ENCODE measurements at regions not wholly inside any gene's neighbourhood (a gene's known extent, or its start where the extent isn't known, plus 50 kb on each side); places are given as distances from the start of the nearest gene placed in this dataset.
A peak's percentile ranks its signal among the peaks of the same experiment; 100 is the strongest.

GRCh38 chrX:14476205-14476604, 53.1 kb upstream of the GLRA2 start:
- DNase-seq (ENCODE audit: low read depth in 3 of 3, low spot score in 2 of 3): peak; percentile 21 to 33 (median 29)

- DNase-seq (ENCODE audit: low read depth in 3 of 3, low spot score in 2 of 3): no peak
Observed at GRCh38 chrX:14449773-14450172, 79.6 kb upstream of the GLRA2 start.

GRCh38 chrX:14448406-14448805, 80.9 kb upstream of the GLRA2 start:
- DNase-seq (ENCODE audit: low read depth in 3 of 3, low spot score in 2 of 3): no peak

- no peak for DNase-seq (ENCODE audit: low read depth in 3 of 3, low spot score in 2 of 3)
Observed at GRCh38 chrX:14440106-14440505, 89.2 kb upstream of the GLRA2 start.

- no peak for DNase-seq (ENCODE audit: low read depth in 3 of 3, low spot score in 2 of 3)
Observed at GRCh38 chrX:14427614-14428013, 101.7 kb upstream of the GLRA2 start.

GRCh38 chrX:14420841-14421240, 108.5 kb upstream of the GLRA2 start:
- DNase-seq (ENCODE audit: low read depth in 3 of 3, low spot score in 2 of 3): no peak

- no peak for DNase-seq (ENCODE audit: low read depth in 3 of 3, low spot score in 2 of 3)
Observed at GRCh38 chrX:14412686-14413085, 116.7 kb upstream of the GLRA2 start.

- no peak for DNase-seq (ENCODE audit: low read depth in 3 of 3, low spot score in 2 of 3)
Observed at GRCh38 chrX:14411326-14411725, 118.0 kb upstream of the GLRA2 start.

DNA sequence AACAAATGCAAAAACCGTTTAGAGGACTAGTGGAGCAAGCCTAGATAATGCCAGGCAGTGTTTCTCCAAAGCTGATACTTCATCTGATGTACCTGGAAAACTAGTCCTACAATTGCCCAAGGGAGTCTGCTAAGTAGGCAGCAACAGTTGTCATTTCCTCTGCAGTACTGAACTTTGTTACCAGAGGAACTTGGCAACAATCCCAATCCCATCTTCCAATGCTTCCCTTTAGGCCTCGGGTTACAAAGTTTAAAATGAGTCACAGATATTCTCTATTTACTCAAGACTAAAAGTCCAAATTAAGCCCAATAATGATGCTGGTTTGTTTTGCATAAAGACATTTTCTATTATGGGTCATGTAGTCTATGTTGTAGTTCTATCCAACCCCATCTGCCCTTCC, 120.0 kb upstream of the GLRA2 start:
- no peak for DNase-seq (ENCODE audit: low read depth in 3 of 3, low spot score in 2 of 3)

- DNase-seq (ENCODE audit: low read depth in 3 of 3, low spot score in 2 of 3): no peak
Observed at GRCh38 chrX:14406225-14406624, 123.1 kb upstream of the GLRA2 start.

- no peak for DNase-seq (ENCODE audit: low read depth in 3 of 3, low spot score in 2 of 3)
Observed at GRCh38 chrX:14398725-14399124, 130.6 kb upstream of the GLRA2 start.

- DNase-seq (ENCODE audit: low read depth in 3 of 3, low spot score in 2 of 3): no peak
Observed at GRCh38 chrX:14389682-14390081, 139.7 kb upstream of the GLRA2 start.

DNA sequence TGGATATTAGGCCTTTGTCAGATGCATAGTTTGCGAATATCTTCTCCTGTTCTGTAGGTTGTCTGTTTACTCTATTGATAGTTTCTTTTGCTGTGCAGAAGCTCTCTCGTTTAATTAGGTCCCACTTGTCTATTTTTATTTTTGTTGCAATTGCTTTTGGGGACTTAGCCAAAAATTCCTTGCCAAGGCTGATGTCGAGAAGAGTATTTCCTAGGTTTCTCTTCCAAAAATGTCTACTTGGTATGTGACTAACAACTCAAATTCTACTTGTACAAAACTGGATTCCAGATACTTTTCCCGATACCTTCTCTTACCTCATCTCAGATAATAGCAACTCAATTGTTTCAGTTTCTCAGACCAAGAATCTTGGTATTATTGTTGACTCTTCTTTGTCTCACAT, 142.4 kb upstream of the GLRA2 start:
- no peak for DNase-seq (ENCODE audit: low read depth in 3 of 3, low spot score in 2 of 3)

- no peak for DNase-seq (ENCODE audit: low read depth in 3 of 3, low spot score in 2 of 3)
Observed at GRCh38 chrX:14380044-14380443, 149.3 kb upstream of the GLRA2 start.

- no peak for DNase-seq (ENCODE audit: low read depth in 3 of 3, low spot score in 2 of 3)
Observed at GRCh38 chrX:14377427-14377826, 151.9 kb upstream of the GLRA2 start.

- DNase-seq (ENCODE audit: low read depth in 3 of 3, low spot score in 2 of 3): no peak
Observed at GRCh38 chrX:14363728-14364127, 165.6 kb upstream of the GLRA2 start.

DNA sequence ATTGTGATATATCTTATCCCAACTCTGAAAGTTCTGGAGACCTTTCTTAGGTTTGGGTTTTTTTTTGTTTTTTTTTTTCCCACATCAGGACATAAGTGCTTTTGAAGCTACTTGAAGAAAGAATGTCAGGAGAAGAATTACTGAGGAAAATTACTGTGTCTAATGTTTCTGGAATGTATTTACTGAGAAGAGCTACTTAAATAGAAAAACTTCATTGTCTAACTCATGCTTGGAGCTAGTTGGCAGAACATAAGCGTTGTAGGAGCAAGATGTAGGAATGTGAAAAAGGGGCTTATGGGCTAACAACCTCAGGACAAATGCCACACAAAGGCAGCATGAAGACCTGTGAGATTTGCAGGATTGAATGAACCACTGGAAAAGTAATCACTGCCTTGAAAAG, 166.6 kb upstream of the GLRA2 start:
- no peak for DNase-seq (ENCODE audit: low read depth in 3 of 3, low spot score in 2 of 3)

- no peak for DNase-seq (ENCODE audit: low read depth in 3 of 3, low spot score in 2 of 3)
Observed at GRCh38 chrX:14361435-14361834, 167.9 kb upstream of the GLRA2 start.

GRCh38 chrX:14359727-14360126, 169.6 kb upstream of the GLRA2 start:
- no peak for DNase-seq (ENCODE audit: low read depth in 3 of 3, low spot score in 2 of 3)

DNA sequence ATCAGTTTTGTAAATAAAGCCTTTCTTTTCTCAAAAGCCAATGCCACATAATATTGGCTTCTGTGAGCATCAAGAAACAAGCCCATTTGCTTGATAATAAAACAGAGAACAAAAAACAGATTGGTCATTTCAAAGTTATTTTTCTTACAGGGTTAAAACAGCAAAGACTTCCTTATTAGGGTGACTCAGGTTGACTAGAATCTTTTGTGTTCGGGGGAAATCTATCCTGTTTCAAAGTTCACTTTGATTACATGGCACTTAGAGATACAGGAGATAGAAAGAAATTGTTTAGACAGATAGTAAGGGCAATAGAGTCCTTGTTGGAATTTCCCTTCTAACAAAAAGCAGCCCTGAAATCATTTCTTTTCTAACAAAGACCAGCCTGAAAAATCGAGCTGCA, 170.0 kb upstream of the GLRA2 start:
- no peak for DNase-seq (ENCODE audit: low read depth in 3 of 3, low spot score in 2 of 3)

DNA sequence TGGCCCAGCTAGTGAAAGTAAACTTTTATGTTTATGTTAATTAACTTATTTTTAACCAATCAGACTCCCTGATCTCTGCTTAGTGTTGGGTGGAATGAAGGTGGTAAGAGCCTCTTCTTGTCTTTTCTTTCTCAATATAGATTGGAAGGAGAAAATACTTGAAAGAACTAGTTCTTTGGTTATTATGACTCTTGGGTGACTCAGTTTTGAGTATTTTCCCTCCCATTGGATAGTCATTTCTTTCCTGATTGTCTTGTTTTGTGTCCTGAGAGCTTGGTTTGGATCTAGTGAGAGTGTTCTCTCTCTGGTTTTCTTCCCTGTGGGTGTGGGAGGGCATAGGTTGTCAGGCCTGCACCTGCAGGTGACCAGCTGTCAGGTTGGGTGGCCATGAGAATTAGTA, 172.0 kb upstream of the GLRA2 start:
- DNase-seq (ENCODE audit: low read depth in 3 of 3, low spot score in 2 of 3): no peak

GRCh38 chrX:14356401-14356800, 172.9 kb upstream of the GLRA2 start:
- DNase-seq (ENCODE audit: low read depth in 3 of 3, low spot score in 2 of 3): no peak

DNA sequence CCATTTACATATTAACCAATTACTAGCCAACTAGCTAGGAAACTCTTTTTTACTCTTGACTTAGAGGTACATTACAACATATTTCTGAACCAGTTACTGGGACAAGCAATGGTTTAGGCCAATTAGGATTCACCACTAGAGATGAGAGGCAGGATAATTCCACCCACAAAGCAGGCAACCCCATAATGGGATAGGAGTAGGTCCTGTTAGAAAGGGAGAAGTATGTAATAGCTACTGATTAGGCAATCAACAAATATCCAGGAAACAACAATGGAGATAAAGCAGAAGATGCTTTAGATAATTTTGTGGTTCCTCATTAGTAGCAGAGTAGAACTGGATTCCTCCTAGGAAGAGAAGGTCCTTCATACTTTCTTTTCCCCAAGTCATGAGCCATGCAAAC, 173.8 kb upstream of the GLRA2 start:
- DNase-seq (ENCODE audit: low read depth in 3 of 3, low spot score in 2 of 3): no peak

GRCh38 chrX:14354521-14354920, 174.8 kb upstream of the GLRA2 start:
- DNase-seq (ENCODE audit: low read depth in 3 of 3, low spot score in 2 of 3): no peak

Measured in right renal cortex interstitium (tissue), 3 donors.